ENCODE measurements at regions not wholly inside any gene's neighbourhood (a gene's known extent, or its start where the extent isn't known, plus 50 kb on each side); places are given as distances from the start of the nearest gene placed in this dataset.

- TF ChIP-seq CTCF (IDR thresholded peaks at IDR 0.05 in 4 of 5, conservative IDR thresholded peaks at IDR 0.05 in 1 of 5) (no peak), POLR2A (IDR thresholded peaks at IDR 0.05) (no peak)
These were observed 132.9 kb downstream of the NR4A2 start for GRCh38 chr2:156199588-156199987.
